ENCODE measurements at regions not wholly inside any gene's neighbourhood (a gene's known extent, or its start where the extent isn't known, plus 50 kb on each side); places are given as distances from the start of the nearest gene placed in this dataset.

DNA sequence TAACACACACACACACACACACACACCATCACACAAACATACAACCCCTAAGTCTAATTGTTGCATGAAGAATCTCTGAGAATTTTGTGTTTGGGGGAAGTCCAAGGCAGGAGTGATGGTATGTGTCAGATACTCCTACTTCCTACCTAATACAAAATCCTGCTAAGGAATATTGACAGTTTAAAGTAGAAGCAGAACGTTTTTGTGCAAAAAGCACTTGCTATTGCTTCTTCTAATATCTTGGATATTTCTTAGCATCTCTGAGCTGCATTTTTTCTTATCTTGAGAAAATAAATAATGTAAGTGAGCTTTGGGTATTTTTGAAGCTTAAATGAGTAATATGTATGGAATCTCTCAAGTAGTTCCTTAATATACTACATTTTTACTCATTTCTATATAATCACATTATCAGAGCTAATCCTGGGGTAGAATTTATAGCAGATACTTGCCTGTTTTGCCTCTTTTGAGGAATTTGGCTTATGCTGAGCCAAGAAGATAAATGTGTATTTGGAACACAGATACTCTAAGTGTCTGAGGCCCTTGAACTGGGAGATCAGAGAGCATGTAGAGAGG, 212.3 kb downstream of the DKK1 start:
- no peak overlapping the region for H3K4me3 ChIP-seq (ENCODE audit: low read depth, low read length)
- ChIA-PET POLR2A (interaction anchor here (1.0 to 1.3 kb wide), 2 partner anchors 204 to 212 kb away, joined by 3 to 6 read pairs; partner anchors contain the start of gene DKK1), CTCF (interaction anchor here (0.9 to 1.7 kb wide), 6 partner anchors 11 to 218 kb away, joined by 3 to 6 read pairs (median 3); no protein-coding TSS in a partner anchor)
- no peak for TF ChIP-seq CTCF (IDR thresholded peaks at IDR 0.05; ENCODE audit: insufficient read depth, low read length, missing control alignments)
- DNase-seq (ENCODE audit: low read depth, low spot score) = no peak

- TF ChIP-seq CTCF (IDR thresholded peaks at IDR 0.05; ENCODE audit: insufficient read depth, low read length, missing control alignments) = no peak
- H3K4me3 ChIP-seq (ENCODE audit: low read depth, low read length) = no peak overlapping the region
- no peak for DNase-seq (ENCODE audit: low read depth, low spot score)
- ChIA-PET POLR2A (no interaction called here), CTCF (interaction anchor here (1.4 kb wide), 1 partner anchor 219 kb away, joined by 3 read pairs; the partner anchor contains the start of gene DKK1)
These were observed 218.7 kb downstream of the DKK1 start for GRCh38 chr10:52532650-52533290.

GRCh38 chr10:52533986-52534385, 219.9 kb downstream of the DKK1 start:
- no peak overlapping the region for H3K4me3 ChIP-seq (ENCODE audit: low read depth, low read length)
- DNase-seq (ENCODE audit: low read depth, low spot score) = no peak
- ChIA-PET POLR2A (no interaction called here), CTCF (interaction anchor here (1.0 to 1.4 kb wide), 3 partner anchors 31 to 220 kb away, joined by 3 read pairs; partner anchors contain the start of gene DKK1)
- TF ChIP-seq CTCF (IDR thresholded peaks at IDR 0.05; ENCODE audit: insufficient read depth, low read length, missing control alignments) = no peak

DNA sequence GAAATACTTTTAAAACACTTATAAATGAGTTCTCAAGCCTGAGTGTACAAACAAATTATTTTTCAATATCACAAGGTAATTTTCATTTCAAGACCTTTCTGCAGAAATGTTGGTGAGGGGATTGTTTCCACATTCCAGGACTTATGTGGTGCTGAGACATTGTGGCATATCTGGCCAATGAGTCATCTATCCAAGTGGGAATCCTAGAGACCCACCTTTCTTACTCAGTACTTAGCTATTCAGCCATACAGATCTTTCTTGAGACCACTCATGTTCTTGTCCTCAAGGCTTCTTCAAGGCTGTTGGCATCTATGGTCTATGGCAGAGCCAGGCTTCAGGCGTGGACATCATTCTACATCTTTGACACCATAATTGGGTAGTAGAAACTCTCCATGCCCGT, 225.4 kb downstream of the DKK1 start:
- DNase-seq (ENCODE audit: low read depth, low spot score) = no peak
- TF ChIP-seq CTCF (IDR thresholded peaks at IDR 0.05; ENCODE audit: insufficient read depth, low read length, missing control alignments) = no peak
- CTCF ChIA-PET = interaction anchor here (0.9 kb wide), 1 partner anchor 50 kb away, joined by 3 read pairs; no protein-coding TSS in a partner anchor
- POLR2A ChIA-PET = no interaction called here
- no peak overlapping the region for H3K4me3 ChIP-seq (ENCODE audit: low read depth, low read length)

- ChIA-PET CTCF (interaction anchor here (1.1 to 1.4 kb wide), 2 partner anchors 26 to 233 kb away, joined by 3 to 5 read pairs; no protein-coding TSS in a partner anchor), POLR2A (no interaction called here)
These were observed 226.5 kb downstream of the DKK1 start for GRCh38 chr10:52540479-52540984.

More at GRCh38 chr10:52540479-52540984, 226.5 kb downstream of the DKK1 start:
- TF ChIP-seq CTCF (IDR thresholded peaks at IDR 0.05; ENCODE audit: insufficient read depth, low read length, missing control alignments) = no peak
- no peak overlapping the region for H3K4me3 ChIP-seq (ENCODE audit: low read depth, low read length)
- no peak for DNase-seq (ENCODE audit: low read depth, low spot score)
